Pons (tissue), 1 donor: ENCODE measurements at regions not wholly inside any gene's neighbourhood (a gene's known extent, or its start where the extent isn't known, plus 50 kb on each side); places are given as distances from the start of the nearest gene placed in this dataset.

Source experiments
- DNase-seq: peaks from one replicate; pipeline ENCODE4 v3.0.0-alpha.2; 2016; ENCODE audit warnings: low spot score

GRCh38 chr12:68559246-68559645 lies 51.5 kb upstream of the RAP1B start:
- DNase-seq: no peak

- DNase-seq: no peak
Observed at GRCh38 chr12:68559984-68560850, 50.5 kb upstream of the RAP1B start.

- DNase-seq: no peak
Observed at GRCh38 chr12:68560851-68561422, 49.8 kb upstream of the RAP1B start.
